ENCODE measurements at regions not wholly inside any gene's neighbourhood (a gene's known extent, or its start where the extent isn't known, plus 50 kb on each side); places are given as distances from the start of the nearest gene placed in this dataset.

DNA sequence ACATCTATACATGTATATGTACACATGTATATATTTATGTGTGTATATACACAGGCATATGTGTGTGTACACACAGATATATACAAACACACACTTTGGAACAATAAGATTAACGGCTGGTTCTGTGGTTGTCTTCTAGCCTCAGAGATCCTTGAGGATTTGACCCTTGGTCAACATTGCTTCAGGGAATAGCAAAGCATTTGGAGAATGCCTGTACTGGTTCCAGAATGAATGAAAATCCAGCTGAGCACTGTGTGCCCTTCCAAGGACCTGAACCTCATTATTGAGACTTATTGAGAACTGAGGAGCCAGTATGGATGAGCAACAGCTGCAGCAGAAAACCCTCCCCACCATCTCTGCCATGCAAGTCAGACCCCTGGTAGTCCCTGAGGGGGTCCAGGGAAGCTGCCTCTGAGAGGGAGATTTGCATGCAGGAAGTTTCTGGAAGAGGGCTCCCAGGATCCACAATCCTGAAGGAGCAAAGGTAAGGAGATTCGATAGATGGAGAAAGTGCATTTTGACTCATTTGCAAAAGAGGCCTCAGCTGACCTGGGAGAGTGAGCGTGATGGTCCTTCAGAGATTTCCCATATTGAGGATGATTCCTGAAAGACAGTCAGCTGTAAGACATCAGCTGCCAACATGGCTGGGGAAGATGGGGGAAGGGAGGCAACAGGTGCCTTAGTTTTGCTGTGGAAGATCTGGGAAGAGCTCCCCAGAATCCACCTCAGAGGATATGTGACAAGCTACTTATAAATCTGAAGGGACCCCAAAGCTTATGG lies 166.6 kb upstream of the NCKAP5 start:
- BruUV-seq (replicated peaks): no TSS peak
- Histone ChIP-seq H3K36me3 (ENCODE audit: control insufficient read depth in 1 of 2, insufficient read depth in 2 of 2, low read length in 2 of 2) (no peaks in the 10 kb centered on the region), H4K20me1 (ENCODE audit: insufficient read depth) (no peaks in the 10 kb centered on the region), H3K4me2 (ENCODE audit: low read length) (no peak overlapping the region), H3K27ac (ENCODE audit: low read depth, low read length) (no peak overlapping the region), H3K9ac (ENCODE audit: low read length) (no peak overlapping the region), H3K9me2 (ENCODE audit: insufficient read depth) (no peaks in the 10 kb centered on the region), H3K79me2 (ENCODE audit: insufficient read depth, low read length) (no peaks in the 10 kb centered on the region), H3K4me1 (ENCODE audit: control insufficient read depth in 1 of 2, insufficient read depth in 2 of 2, low read length in 2 of 2) (no peaks in the 10 kb centered on the region), H3K4me3 (replicated peaks in 1 of 2; ENCODE audit: low read depth in 1 of 2, low read length in 2 of 2) (no peak overlapping the region), H3K27me3 (ENCODE audit: insufficient read depth, low read length) (no peaks in the 10 kb centered on the region), H3K9me3 (ENCODE audit: control insufficient read depth in 1 of 2, insufficient read depth in 1 of 2, low read depth in 1 of 2, low read length in 2 of 2) (no peaks in the 10 kb centered on the region), H2AFZ (ENCODE audit: low read depth, low read length, poor library complexity, severe bottlenecking) (no peak overlapping the region)
- ChIA-PET RAD21 (ENCODE audit: low non-redundant PET in 1 of 2, low total read pairs in 2 of 2, uncharacterized antibody in 2 of 2, unreplicated experiment in 2 of 2) (no interaction called here), CTCF (no interaction called here), POLR2A (no interaction called here)
- DNase-seq (ENCODE audit: low read depth, low spot score) (no peak), ATAC-seq (no peak)
- TF ChIP-seq YY1 (IDR thresholded peaks at IDR 0.05; ENCODE audit: extremely low read depth, insufficient replicate concordance, low read depth, low read length) (no peak), FOSL1 (IDR thresholded peaks at IDR 0.05; ENCODE audit: low read depth) (no peak), EGR1 (IDR thresholded peaks at IDR 0.05; ENCODE audit: low read depth) (no peak), JUND (IDR thresholded peaks at IDR 0.05) (no peak), SIN3A (IDR thresholded peaks at IDR 0.05; ENCODE audit: low read depth) (no peak), TCF7L2 (IDR thresholded peaks at IDR 0.05; ENCODE audit: borderline replicate concordance, extremely low read depth, insufficient read depth, insufficient read length) (no peak), ZNF274 (IDR thresholded peaks at IDR 0.05; ENCODE audit: low read depth, low read length) (no peak), ZFX (IDR thresholded peaks at IDR 0.05) (no peak), RAD21 (IDR thresholded peaks at IDR 0.05; ENCODE audit: low read depth) (no peak), CEBPB (IDR thresholded peaks at IDR 0.05; ENCODE audit: low read depth) (no peak)
- TF ChIP-seq, protein P1, sequence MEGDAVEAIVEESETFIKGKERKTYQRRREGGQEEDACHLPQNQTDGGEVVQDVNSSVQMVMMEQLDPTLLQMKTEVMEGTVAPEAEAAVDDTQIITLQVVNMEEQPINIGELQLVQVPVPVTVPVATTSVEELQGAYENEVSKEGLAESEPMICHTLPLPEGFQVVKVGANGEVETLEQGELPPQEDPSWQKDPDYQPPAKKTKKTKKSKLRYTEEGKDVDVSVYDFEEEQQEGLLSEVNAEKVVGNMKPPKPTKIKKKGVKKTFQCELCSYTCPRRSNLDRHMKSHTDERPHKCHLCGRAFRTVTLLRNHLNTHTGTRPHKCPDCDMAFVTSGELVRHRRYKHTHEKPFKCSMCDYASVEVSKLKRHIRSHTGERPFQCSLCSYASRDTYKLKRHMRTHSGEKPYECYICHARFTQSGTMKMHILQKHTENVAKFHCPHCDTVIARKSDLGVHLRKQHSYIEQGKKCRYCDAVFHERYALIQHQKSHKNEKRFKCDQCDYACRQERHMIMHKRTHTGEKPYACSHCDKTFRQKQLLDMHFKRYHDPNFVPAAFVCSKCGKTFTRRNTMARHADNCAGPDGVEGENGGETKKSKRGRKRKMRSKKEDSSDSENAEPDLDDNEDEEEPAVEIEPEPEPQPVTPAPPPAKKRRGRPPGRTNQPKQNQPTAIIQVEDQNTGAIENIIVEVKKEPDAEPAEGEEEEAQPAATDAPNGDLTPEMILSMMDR (IDR thresholded peaks at IDR 0.05 in 2 of 3, conservative IDR thresholded peaks at IDR 0.05 in 1 of 3; ENCODE audit: borderline replicate concordance in 1 of 3, insufficient read depth in 1 of 3, low read depth in 2 of 3, low read length in 2 of 3): no peak
- intact Hi-C loops (cut with micrococcal nuclease): no loop called here
